Superior temporal gyrus (tissue), 1 donor: ENCODE measurements at regions not wholly inside any gene's neighbourhood (a gene's known extent, or its start where the extent isn't known, plus 50 kb on each side); places are given as distances from the start of the nearest gene placed in this dataset.
"Not testable (repeated sequence)": the region's sequence is repeated elsewhere in the genome, so short reads cannot be mapped to it uniquely, and the experiment has no call there.

Experiments
- DNase-seq: peaks from one replicate; pipeline ENCODE4 v3.0.0-alpha.2; 2016; ENCODE audit errors: extremely low spot score

- DNase-seq, result no peak
Observed at GRCh38 chr5:91849069-91849468, 466.0 kb upstream of the ARRDC3 start.

GRCh38 chr5:91848453-91848852 lies 465.3 kb upstream of the ARRDC3 start:
- peak; percentile 44 for DNase-seq

- DNase-seq, result no peak
Observed at GRCh38 chr5:91841423-91841822, 458.3 kb upstream of the ARRDC3 start.

- DNase-seq, result no peak
Observed at GRCh38 chr5:91840412-91840811, 457.3 kb upstream of the ARRDC3 start.

DNA sequence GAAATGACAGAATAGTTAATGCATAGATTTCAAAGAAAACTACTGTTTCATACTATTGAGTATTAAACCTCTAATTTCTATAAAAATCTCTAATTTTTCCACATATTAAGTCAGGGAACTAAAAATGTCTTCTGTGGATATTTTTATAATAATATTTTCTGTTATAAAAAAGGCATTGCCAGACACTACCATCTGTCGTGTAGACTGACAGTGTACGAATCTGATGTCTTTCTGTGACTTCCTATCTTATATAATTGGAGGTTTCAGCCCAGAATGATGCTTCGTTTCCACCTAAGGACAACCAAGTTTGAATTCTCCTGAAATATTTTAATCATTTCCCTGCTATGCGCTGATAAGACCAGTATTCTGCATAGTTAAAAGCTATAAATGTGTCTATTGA lies 456.6 kb upstream of the ARRDC3 start:
- DNase-seq, result no peak

DNA sequence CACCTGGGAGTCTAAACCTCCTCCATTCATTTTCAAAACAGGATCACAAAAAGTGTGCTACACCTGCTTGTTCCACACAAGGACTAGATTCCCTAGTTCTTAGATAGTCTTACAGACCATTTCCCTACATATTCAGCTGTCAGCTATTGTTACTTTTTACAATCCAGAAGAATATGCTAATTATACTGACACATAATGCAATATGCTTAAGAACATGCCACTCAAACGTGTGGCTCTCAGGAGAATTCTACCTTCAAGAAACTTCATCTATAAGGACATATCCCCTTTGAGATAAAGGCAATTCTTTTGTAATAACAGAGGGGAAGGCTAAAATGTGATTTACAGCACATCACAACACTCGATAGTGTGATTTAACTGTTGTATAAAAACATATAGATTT lies 456.1 kb upstream of the ARRDC3 start:
- DNase-seq, result no peak

DNA sequence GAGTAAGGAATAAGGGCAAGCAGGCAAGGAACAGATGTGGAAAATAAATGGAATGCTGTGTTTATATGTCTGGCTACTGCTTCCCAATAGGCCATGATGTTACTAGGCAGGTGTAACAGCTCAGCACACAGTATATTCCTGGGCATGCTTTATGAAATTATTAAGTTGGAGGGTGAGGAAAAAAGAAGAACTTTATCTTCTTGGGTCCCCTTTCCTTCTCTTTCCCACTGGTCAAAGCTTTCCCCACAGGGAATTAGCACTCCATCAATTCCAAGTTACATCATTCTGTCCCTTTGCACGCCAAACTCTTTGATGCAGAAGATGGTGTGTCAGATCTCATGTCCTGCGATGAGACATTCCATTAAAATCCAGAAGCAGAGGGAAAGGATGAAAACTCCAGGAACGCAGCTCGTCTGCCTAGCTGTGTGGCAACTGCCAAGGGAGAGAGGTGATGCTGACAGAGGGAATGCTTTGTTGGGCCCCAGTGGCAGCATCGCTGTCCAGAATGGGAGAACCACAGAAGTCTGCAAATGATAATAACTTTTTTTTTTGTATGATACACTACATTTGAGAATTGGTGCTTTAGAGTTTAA lies 447.3 kb upstream of the ARRDC3 start:
- no peak for DNase-seq

DNA sequence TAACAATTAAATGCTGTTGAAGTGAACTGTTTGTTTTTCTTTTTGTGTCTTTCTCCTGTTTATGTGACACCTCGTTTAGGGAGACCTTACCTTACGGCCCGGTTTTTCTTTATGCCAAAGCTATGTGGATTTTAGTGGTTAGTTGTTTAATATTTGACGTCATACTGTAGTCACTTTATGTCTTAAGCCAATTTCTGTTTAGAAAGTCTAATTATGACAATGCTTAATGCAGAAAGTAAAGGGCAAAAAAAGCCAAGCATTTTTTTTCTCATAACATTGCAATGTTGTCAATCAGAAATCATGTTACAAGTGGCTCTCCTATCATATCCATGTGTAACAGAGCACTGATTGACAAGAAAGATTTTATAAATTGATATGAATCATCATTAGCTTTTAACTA lies 442.5 kb upstream of the ARRDC3 start:
- DNase-seq, result no peak

- no peak for DNase-seq
Observed at GRCh38 chr5:91824406-91824805, 441.3 kb upstream of the ARRDC3 start.

DNA sequence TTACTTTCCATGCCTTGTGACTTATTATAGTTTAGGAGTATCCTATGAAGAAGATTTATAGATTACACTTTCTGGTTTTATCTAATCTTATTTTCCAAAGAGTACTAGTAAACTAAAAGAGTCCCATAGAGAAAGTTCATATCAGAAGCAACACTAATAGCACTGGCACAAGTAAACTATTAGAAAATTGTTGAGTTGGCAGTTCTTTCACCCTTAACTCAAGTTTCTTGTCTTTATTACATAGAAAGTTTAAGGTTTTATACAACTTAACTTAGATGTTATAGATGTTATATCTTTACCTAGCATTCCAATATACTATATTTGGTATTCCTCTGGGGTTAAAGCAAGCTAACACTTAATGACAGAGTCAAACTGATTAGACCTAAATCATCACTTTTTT lies 437.8 kb upstream of the ARRDC3 start:
- DNase-seq, result no peak

DNA sequence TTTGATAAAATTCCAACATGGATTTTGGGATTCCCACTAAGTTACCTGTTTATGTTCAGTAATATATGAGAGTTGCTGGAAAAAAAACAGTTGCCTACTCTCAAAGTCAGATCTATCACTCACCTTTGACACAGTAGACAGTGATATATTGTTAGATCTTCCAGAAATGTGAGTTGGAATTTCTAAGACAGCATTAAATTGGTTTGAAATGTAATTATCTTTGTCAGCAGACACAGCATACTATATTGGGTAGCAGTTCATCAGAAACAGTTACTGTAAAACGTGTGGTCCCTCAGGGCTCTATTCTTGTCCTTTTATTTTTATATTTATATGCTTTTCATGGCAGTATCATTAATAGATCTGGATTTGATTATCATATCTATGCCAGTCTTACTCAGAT lies 433.6 kb upstream of the ARRDC3 start:
- DNase-seq, result no peak

GRCh38 chr5:91797576-91797975 lies 414.5 kb upstream of the ARRDC3 start:
- no peak for DNase-seq

- DNase-seq, result no peak
Observed at GRCh38 chr5:91794856-91795548, 411.9 kb upstream of the ARRDC3 start.

GRCh38 chr5:91794455-91794854 lies 411.3 kb upstream of the ARRDC3 start:
- no peak for DNase-seq

DNA sequence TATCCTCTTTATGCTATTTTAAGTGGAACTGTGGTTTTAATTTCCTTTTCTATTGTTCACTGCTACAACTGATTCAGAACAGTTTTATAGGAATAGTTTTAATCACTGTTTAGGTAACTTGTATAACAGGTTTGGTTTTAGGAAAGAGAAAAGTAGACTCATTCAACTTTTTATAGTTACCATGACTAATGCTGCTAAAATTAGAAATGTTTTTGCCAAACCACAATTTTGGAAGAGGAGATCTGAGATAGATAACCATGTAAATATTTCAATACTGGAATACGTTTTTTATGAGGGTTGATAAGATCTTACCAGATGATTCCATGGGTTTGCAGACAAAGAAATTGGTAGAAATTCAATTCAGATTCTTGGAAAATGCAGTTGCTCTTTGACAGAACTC lies 404.6 kb upstream of the ARRDC3 start:
- no peak for DNase-seq

DNA sequence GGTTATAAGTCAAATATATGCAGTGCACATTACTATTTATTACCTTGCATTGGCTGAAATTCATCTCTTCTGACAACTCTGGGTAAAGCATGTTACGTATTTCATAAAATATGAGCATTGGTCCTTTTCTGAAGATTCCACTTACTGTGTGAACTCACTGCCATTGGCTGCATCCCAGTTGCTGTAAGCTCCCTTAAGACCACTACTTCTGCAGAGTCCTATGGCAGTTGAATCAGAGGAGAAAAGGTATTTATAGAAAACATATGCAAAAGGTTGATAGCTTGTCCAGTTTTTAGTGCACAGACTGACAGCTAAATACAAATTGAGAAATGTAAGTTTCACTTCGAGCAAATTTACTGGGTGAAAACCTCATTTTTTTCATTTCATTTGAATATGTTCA lies 394.6 kb upstream of the ARRDC3 start:
- DNase-seq, result no peak

GRCh38 chr5:91776249-91776648 lies 393.1 kb upstream of the ARRDC3 start:
- DNase-seq, result no peak

DNA sequence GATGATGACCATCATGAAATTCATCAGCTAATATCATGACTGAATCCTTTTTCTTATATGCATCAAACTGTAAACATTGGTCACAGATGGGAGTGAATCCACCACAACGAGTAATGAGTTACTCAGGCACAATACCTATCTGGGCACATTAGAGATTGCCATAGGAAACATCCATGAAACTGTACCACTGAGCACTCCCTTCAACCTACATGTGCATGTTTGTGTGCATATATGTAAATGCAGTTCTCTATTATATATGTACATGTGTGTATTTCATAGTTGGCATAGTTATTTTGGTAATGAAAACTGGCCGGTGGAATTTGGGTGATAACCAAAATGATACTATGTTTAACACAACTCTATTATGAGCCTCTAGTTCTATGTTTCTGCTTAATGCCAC lies 387.3 kb upstream of the ARRDC3 start:
- no peak for DNase-seq

DNA sequence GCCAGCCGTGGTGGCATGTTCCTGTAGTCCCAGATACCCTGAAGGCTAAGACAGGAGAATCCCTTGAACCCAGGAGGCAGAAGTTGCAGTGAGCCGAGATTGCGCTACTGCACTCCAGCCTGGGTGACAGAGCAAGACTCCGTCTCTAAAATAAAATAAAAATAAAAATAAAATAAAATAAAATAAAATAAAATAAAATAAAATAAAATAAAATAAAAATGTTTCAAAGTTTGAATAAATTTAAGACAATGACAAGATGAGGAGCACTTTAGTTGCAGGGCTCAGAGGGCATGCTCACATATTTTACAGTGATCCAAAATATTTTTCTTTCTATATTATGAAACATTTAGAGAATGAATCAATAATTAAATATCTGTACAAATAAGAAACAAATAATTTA lies 374.3 kb upstream of the ARRDC3 start:
- not testable (repeated sequence) for DNase-seq

DNA sequence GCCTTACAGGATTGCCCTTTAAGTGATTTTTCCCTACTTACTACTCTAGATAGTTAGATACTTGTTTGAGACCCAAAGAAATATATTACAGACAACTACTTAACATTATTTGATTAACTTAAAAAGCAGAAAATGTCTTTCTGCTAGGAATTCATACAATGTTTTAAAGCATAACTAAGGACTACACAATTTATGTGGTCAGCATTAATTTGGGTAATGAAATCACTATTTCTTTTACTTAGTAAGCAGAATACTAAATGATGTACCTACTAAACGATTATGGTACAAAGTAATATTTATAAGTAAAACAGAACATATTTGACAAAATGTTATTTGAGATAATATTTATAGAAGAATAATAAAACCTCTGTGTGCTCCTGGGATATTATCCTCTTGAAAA lies 371.9 kb upstream of the ARRDC3 start:
- DNase-seq, result no peak

DNA sequence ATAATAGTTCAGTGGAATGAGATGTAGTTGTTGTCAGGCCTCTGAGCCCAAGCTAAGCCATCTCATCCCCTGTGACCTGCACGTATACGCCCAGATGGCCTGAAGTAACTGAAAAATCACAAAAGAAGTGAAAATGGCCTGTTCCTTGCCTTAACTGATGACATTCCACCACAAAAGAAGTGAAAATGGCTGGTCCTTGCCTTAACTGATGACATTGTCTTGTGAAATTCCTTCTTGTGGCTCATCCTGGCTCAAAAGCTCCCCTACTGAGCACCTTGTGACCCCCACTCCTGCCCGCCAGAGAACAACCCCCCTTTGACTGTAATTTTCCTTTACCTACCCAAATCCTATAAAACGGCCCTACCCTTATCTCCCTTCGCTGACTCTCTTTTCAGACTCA lies 361.4 kb upstream of the ARRDC3 start:
- not testable (repeated sequence) for DNase-seq

- DNase-seq, result no peak
Observed at GRCh38 chr5:91742550-91742949, 359.4 kb upstream of the ARRDC3 start.

GRCh38 chr5:91741764-91742505 lies 358.8 kb upstream of the ARRDC3 start:
- no peak for DNase-seq
